Umbilical cord (tissue), 1 donor: ENCODE measurements at regions not wholly inside any gene's neighbourhood (a gene's known extent, or its start where the extent isn't known, plus 50 kb on each side); places are given as distances from the start of the nearest gene placed in this dataset.
"Not testable (repeated sequence)": the region's sequence is repeated elsewhere in the genome, so short reads cannot be mapped to it uniquely, and the experiment has no call there.

Experiments
- DNase-seq: peaks from one replicate; pipeline ENCODE4 v3.0.0-alpha.2; 2015; ENCODE audit warnings: low spot score

GRCh38 chr14:55977392-55978150 is 140.6 kb upstream of the PELI2 start:
- DNase-seq, result no peak

- no peak for DNase-seq
These were observed 139.1 kb upstream of the PELI2 start for GRCh38 chr14:55979096-55979495.

GRCh38 chr14:55979781-55980180 is 138.4 kb upstream of the PELI2 start:
- DNase-seq, result no peak

- no peak for DNase-seq
These were observed 137.2 kb upstream of the PELI2 start for GRCh38 chr14:55980970-55981369.

GRCh38 chr14:55986069-55986468 is 132.1 kb upstream of the PELI2 start:
- DNase-seq, result no peak

GRCh38 chr14:56000846-56001245 is 117.4 kb upstream of the PELI2 start:
- DNase-seq, result no peak

- DNase-seq, result no peak
These were observed 115.9 kb upstream of the PELI2 start for GRCh38 chr14:56002342-56002741.

- no peak for DNase-seq
These were observed 115.2 kb upstream of the PELI2 start for GRCh38 chr14:56002876-56003625.

- DNase-seq, result no peak
These were observed 113.9 kb upstream of the PELI2 start for GRCh38 chr14:56004323-56004722.

- DNase-seq, result peak; percentile 74
These were observed 113.4 kb upstream of the PELI2 start for GRCh38 chr14:56004786-56005185.

- DNase-seq, result peak; percentile 68
These were observed 112.8 kb upstream of the PELI2 start for GRCh38 chr14:56005191-56006053.

GRCh38 chr14:56007491-56007890 is 110.7 kb upstream of the PELI2 start:
- DNase-seq, result not testable (repeated sequence)

- no peak for DNase-seq
These were observed 110.1 kb upstream of the PELI2 start for GRCh38 chr14:56008150-56008549.

- not testable (repeated sequence) for DNase-seq
These were observed 109.5 kb upstream of the PELI2 start for GRCh38 chr14:56008661-56009060.

GRCh38 chr14:56023661-56024081 is 94.5 kb upstream of the PELI2 start:
- DNase-seq, result peak; percentile 38

- DNase-seq, result no peak
These were observed 93.0 kb upstream of the PELI2 start for GRCh38 chr14:56025191-56025590.

GRCh38 chr14:56026506-56026905 is 91.7 kb upstream of the PELI2 start:
- DNase-seq, result no peak

GRCh38 chr14:56027421-56027820 is 90.8 kb upstream of the PELI2 start:
- DNase-seq, result no peak

GRCh38 chr14:56027916-56028712 is 90.1 kb upstream of the PELI2 start:
- no peak for DNase-seq

- DNase-seq, result no peak
These were observed 81.9 kb upstream of the PELI2 start for GRCh38 chr14:56036353-56036752.

- DNase-seq, result peak; percentile 67
These were observed 78.1 kb upstream of the PELI2 start for GRCh38 chr14:56040121-56040520.
